ENCODE measurements at regions not wholly inside any gene's neighbourhood (a gene's known extent, or its start where the extent isn't known, plus 50 kb on each side); places are given as distances from the start of the nearest gene placed in this dataset.

- no peak for DNase-seq
These were observed 58.8 kb upstream of the HDAC4 start for GRCh38 chr2:239459606-239460005.

GRCh38 chr2:239459056-239459455 is 58.2 kb upstream of the HDAC4 start:
- DNase-seq: no peak

DNA sequence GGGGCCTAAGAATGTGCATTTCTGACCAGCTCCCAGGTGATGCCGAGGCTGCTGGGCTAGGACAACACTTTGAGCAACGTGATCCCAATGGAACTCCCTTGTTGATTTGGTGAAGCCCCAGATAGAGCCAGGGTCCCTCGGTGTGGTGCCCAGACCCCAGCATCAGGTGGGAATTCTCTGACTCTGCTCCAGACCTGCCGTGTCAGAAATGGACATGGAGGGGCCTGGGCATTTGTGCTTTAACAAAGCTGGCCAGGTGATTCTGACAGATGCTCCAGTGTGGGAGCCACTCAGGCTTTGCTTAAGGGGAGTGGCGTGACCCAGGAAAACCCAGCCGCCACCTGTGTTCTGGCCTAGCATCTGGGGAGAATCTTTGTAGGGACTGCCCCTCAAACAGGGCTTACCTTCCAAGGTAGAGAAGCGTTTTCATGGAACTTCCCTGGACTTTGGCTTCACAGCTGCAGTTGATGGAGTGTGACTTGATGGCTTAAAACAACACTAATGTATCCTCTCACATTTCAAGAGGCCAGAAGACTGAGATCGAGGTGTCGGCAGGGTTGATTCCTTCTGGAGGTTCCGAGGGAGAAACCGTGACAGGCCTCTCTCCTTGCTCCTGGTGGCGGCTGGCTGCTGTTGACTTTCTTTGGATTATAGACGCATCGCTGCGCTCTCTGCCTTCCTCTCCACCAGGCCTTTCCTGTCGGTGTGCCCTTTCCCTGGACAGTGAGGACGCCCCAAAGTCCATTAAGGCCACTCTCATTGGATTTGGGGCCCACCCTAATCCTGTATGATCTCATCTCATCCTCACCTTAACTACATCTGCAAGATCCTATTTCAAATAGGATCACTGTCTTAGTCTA is 57.0 kb upstream of the HDAC4 start:
- no peak for DNase-seq

GRCh38 chr2:239456940-239457339 is 56.1 kb upstream of the HDAC4 start:
- no peak for DNase-seq

- DNase-seq: no peak
These were observed 54.8 kb upstream of the HDAC4 start for GRCh38 chr2:239455436-239456203.

- DNase-seq: no peak
These were observed 53.7 kb upstream of the HDAC4 start for GRCh38 chr2:239454507-239454906.

Measured in NCI-H748 treated with DMSO at 0.1 percent for 48 hours (cell line).